ENCODE measurements at regions not wholly inside any gene's neighbourhood (a gene's known extent, or its start where the extent isn't known, plus 50 kb on each side); places are given as distances from the start of the nearest gene placed in this dataset.

DNA sequence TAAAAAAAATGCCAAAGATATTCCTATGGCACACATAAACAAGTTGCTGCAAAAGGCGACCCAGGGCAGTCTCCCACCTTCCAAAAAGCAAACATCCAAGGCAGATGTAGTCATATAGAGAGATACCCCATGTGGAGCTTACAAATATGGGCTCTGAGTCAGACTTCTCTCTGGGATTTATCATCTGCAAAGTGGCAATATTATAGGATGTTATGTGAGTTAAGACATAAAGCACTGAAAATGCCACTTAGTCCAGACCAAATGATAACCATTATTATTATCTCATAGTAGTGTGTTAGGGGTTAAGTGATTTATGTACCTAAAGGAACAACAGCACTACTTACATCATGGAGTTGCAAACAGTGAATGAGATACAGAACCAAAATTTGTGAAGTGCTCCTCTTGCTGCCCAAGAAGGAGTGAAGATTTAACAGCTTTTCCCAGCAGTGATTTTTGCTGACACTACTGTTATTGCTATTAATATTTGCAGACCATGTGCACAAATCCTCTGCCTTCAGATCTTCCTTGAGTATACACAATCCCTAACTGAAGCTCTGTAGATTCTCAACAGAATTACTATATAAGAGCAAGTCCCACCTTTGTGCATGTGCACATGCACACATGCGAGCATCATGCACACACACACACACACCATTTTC is 560.0 kb upstream of the SALL1 start:
- DNase-seq, result no peak

DNA sequence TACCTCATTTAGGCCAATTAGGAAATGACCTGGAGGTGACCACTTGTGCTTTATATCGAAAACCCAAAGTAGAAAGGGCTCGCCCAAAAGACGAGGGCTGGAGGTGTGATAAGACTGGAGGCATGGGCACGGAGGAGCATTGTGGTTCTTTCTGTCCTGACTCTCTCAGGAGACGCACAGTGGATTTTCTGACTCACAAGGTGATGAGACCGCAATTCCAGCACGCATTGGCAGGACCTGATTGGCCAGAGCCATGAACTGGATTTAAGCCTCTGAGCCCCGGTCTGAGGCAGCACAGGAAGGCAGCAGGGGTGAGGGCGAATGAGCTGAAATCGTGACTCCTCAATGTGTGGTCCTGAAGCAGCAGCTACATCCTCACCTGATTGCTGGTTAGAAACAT is 559.1 kb upstream of the SALL1 start:
- DNase-seq, result no peak

DNA sequence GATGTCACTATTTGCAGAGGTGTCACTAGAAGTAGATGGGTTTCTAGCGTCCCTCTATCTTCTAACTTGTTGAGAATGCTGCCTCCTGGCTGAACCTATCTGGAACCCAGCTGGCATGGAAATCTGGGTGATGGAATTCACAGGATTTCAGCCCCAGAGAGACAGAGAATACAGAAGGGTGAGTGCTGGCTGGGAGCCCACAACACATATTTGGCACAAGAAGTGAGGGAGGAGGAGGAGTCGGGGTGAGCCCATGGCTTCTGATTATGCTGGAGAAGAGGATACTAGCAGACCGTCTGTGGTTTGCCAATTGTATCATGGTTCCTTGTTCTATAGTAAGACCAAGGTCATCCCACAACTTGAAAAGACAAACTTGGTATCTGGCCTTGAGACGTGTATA is 557.8 kb upstream of the SALL1 start:
- no peak for DNase-seq

DNA sequence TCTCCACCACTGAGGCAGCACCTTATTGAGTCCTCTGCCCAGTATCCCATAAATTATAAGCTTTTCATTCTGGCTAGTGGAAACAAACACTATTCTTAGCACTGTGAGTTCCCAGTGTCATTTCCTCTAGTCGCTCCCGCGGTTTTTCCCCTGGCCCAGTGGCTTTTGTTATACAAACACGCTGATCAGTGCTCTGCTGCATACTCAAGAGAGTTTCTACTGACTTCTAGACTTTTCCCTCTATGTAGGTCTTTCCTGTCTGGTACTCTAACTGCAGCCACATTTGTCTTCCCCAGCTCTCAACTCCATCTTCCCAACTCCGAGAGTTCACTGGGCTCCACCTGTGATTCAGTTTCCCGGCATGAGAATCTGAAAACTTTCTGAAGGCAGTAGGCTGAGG is 556.6 kb upstream of the SALL1 start:
- no peak for DNase-seq

DNA sequence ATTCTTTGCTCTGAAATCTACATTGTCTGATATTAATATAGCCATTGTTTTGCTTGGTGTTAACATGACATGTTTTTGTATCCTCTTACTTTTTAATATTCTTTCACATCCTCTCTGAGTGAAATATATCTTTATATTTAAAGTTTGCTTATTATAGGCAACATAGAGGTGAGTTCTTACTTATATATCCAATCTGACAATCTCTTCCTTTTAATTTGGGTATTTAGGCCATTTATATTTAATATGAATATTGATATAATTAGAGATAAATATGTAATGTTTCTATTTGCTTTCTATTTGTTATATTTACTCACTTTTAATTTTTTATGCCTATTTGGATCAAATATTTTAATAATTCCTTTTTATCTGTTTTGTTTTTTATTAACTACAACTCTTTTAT is 554.1 kb upstream of the SALL1 start:
- no peak for DNase-seq

DNA sequence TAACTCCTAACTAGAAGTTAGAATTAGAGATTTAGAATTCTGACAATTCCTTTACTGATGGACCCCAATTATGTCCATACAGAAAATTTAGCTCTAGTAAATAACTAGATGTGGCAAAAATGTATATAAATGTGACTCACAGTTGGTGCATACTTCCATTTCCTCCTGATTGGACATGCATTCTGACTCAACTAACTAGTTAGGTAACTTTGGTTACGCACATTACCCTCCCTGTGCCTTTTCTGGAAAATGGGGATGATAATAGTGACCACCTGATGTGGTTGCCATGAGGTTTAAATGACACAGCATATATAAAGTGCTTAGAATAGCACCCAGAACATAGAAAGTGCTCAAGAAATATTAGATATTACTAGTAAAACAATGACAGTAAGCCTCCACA is 550.0 kb upstream of the SALL1 start:
- DNase-seq, result no peak

DNA sequence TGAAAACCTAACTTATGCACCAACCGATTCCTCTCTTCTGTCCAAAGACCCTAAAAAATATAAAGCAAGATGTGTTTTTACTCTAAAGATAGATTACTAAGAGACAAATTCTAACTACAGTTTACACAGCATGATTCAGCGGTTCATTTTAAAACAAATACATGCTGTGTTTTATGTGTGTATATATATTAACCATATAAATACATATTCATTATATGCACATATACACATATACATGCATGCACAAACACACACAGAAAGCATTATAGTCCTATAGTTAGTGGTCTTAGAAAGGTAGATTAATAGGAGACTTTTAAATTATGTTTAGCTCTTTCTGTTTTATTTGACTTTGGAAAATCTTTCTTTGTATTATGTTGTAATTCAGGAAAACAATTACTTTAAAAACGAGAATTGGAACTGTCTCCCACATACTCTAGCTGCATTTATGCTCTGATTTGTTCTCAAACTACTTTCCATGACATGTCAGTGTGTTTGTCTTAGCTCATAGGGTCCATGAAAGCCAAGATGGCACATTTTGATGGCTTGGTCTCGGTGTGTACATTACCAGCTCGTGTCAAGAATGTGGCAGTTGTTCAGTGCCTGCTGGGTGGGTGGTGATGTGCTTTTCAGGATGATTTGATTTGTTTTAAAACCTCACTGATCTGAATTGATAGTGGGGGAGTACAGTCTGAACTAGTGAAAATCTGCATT is 548.8 kb upstream of the SALL1 start:
- no peak for DNase-seq

DNA sequence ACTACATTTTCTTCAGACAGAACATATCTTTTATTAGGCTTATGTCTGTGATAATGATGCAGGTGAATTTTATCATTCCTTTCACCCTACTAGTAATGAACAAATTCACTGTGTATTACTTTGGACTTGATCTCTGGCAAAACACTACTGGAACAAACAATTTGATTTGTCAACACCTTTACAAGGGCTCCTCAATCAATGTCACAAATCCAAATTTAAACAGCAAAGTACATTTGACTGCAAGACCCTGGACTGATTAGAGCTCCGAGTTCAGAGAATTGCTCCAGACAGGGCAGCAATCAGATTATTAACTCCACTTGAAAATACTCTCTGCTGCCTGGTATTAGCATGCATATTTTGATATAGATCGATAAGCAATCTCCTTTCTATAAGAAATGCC is 547.6 kb upstream of the SALL1 start:
- no peak for DNase-seq

DNA sequence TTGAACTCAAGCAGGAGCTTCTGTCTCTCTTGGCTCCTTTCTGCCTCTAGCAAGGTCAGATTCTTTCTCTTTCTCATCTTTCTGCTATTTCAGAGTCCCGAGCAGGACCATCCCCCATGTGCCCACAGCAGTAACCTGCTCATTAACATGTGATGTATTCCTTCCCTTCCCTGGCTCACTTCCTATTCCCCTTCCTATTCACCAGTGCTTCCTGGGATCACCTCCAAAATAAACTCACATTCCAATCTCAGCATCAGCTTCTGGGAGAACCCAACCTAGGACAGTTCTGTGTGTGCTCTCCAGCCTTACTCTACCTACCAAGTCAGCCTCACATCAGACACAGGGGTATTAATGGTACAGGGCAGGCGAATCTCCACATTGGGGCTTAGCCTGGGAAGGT is 546.4 kb upstream of the SALL1 start:
- DNase-seq, result no peak

DNA sequence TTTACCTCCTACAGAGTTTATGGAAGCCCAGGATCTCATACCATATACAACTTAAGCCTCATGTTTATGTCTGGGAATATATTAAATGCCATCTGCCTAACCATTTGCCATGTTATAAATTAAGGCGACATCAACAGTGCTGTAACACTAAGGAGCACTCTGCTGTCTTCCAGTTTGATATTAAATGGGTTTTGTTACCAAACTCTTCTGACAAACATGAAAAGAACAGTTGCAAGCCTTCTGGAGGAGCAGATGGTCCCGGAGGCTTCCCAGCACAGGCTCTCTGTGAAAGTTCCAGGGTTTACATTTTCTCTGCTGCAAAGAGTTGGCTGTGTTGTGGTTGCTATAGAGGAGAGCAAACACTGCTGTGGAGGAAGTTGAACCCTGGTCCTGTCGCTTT is 545.3 kb upstream of the SALL1 start:
- no peak for DNase-seq

DNA sequence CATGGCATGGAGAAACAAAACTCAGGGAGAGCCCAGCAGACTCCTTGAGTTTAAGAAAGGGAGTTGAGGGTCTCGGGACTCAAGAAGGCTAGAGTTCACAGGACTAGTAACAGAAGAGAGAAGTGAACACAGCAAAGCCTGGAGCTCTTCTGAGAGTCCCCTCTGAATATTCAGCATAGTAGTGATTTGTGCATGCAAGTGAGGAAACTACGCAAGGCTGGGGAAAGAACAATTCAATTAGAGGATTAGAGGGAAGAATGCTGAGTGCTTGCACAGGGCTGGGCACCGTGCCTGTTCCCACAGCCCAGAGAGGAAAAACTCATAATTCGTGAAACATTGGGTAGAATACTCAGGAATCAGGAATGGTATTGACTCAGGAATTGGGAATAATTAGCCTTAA is 540.0 kb upstream of the SALL1 start:
- DNase-seq, result no peak

DNA sequence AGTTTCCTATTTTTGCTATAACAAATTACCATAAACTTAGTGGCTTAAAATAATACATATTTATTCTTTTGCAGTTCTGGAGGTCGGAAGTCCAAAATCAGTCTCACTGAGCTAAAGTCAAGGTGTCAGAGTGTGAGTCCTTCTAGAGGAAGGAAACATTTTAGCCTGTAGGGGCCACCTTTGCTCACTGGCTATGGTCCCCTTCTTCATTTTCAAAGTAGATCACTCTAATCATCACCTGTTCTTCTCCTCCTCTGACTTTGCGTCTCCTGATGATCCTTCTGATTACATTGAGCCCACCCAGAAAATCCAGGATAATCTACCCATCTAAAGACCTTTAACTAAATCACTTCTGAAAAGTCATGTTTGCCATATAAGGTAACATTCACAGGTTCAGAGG is 534.4 kb upstream of the SALL1 start:
- DNase-seq, result no peak

DNA sequence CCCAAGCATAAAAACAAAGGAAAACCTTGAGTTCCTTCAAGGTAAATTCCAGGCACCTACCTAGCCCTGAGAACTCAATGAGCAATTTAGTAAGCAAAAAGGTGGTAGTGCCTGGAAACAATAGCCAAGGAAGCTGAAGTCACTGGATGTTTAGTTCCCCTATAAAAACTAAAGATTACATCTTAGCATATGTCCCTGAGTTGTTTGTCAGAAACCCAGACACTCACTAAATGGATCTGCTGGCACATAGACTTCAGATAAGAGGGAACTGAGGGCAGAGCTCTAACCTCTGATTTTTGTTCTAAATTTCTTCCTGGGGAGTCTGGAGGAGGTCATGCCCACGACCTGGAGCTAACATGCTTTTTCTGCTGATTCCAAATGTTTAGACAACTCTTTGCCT is 532.8 kb upstream of the SALL1 start:
- DNase-seq, result no peak

DNA sequence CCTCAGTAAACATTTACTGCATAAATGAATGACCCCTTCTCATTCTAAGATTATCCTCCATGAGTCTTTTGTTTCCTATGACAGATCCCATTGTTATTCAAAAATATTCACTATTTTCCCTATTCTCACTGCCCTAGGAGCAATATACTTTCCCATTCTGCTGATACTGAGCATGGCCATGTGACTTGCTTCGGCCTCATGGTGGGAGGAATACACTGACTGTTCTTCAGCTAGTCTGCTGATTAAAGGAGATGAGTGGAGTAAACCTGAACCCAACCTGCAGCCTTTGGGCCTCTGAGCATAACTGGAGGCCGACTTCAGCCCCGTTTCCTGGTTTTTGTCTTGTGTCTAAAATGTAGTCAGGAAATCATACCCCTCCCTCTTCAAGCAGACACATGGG is 531.8 kb upstream of the SALL1 start:
- DNase-seq, result no peak

DNA sequence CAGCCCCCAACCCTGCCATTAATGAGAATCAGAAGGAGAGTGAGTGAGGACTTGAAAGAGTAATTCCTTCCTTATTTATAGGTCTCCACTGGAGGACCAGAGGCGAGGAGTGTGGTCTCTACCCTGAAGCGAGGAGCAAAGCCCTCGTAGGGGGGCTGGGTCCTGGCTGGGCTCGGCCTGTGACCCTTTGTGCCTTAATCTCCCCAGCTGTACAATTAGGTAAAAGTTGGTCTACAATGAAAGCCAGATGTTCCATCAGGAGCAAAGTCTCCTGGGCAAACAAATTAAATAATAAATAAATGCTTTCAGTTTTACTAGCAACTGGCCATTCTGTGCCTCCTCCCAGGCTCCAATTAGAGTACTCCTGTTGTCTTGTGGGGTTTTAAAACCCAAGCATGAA is 523.5 kb upstream of the SALL1 start:
- DNase-seq, result no peak

DNA sequence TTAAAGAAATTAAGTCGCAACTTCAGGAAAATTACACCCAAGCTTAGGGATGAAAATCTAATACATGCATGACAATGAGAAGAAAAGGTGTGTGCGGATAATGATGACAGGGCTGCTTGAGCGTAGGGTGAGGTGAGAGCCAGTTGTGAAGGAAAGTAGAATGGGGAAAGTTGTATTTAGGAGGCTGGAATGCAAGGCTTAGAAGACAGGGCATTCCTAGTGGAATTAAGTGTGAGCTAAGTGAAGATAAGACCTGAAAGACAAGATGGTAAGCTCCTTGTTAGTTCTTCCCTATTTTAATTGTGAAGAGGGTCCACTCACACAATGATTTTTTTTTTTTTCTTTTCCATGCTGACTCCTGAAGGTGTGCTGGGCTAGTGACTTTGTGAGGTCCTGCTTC is 519.5 kb upstream of the SALL1 start:
- DNase-seq, result no peak

DNA sequence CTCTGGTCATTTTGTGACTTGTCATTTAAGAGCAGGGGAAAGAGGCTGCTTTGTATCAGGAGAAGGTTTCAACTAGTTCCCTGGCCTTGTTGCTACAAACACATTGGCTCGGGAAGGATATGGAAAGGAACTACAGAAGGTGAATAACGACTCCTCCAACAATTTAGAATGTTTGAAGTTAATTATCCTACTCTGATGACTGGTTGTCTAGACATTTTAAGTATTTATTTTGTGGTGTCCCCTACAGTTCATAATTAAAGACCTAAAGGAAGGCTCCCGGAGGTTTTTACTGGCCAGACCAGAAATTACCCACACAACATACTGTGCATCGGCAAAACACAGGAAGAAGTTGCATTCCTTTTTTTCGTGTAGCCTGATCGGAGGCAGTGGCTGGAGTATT is 515.8 kb upstream of the SALL1 start:
- DNase-seq, result no peak

DNA sequence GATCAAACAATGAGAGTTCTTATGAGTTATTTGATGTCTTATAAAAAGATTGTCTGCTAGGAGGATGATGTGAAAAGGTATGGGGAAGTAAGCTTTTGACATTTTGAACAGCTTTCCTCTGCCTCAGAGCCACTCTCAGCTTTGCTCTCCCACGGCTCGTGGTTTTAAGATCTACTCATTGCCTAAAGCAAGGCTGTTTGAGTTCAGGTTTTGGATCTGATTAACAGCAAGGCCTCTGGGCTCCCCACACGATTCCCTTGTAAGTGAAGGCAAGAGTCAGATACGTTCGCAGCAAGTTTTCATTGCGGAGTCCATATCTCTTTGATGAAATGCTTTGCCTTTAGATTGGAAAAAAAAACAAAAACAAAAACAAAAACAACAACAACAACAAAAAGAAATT is 515.0 kb upstream of the SALL1 start:
- no peak for DNase-seq

DNA sequence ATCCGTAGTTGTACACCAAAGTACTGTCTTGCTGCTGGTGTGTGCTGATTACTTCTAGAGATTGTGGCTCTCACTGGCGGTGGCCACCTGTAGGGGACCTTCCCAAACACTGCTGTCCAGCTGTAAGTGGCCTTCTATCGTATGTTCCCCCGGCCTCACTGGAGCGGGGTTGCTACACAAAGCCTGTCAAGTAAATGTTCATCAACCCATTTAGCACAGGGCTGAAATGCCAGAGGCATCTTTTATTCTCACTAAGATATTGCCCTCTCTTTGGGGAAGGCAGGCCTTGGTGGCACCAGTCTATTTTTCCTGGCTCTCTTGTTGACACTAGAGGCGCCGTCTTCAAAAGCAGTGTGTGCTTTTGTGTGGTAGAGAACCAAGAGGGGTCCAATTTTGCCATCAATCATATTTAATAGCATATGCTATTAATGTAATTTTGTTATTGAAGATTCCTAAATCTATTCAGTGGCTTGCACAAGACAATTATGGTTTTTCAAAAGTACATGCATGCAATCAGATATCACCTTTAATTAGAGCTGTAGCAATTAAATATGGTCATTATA is 514.4 kb upstream of the SALL1 start:
- no peak for DNase-seq

DNA sequence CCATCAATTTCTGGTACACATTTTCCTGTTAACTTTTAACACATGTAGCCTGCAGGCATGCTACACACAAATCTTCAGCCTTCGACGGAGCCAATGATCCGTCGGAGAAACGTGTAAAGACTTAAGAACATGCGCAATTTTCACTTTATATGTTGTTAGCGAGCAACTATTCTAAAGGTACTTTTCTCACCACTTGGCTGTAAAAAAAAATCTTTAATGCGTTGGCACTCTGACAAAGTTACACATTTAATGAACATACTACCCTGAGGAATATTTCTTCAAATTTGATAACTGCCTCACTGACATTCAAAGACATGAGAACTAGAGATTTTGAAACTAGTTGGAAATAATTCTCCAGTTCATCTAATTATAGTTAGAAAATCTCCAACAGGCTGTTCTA is 507.5 kb upstream of the SALL1 start:
- DNase-seq, result no peak

DNA sequence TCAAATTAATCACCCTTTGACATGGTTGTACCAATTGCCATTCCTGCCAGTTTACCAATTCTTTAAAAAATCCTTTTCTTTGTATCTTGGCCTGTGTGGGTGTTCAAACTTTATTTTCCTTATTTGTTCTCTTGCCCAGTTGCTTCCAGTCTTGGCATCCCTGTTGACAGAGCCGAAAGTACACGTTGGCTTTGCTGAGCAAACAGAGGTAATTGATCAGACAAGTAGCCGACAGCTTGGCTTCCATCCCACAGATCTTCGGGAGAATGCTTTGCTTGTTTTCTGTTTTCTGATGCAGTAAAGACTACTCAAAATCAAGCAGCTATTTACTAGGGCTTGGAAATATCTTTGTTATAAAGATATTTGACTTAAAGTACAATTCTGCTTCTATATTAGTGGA is 506.8 kb upstream of the SALL1 start:
- DNase-seq, result no peak

DNA sequence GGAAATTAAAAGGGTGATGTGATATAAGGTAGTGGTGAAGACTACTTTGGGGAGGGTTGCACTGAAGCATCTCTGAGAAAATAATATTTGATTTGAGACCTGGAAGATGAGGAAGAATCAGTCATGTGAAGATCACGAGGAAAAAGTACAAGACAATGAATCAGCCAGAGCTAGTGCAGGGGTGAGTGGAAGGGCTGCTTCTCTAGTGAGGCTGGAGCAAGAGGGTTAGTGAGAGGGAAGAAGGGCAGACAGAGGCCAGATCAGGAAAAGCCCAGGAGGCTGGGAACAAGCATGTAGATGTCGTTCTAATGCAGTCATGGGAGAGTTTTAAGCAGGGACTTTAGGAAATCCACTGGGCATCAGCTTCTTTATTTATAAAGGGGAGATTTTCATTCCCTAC is 504.2 kb upstream of the SALL1 start:
- DNase-seq, result no peak

DNA sequence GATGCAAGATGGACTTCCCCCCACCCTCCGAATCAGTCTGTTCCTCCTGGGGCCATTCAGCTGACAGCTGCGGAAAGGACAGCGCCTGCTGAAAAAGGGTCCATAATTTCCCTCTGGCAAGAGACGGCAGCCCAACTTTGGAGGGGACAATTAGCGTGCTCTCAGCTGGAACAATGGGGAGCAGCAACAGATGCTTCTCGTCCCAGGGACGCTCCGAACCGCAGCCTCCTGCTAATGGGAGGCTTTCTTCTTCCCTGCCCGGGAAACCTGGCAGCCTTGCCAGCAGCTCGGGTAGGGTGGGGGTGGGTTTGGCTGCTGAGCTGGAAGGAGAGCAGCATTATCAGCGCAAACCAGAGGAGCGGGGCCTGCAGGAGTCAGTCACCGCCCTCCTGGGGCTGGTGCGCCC is 500.0 kb upstream of the SALL1 start:
- DNase-seq, result no peak

DNA sequence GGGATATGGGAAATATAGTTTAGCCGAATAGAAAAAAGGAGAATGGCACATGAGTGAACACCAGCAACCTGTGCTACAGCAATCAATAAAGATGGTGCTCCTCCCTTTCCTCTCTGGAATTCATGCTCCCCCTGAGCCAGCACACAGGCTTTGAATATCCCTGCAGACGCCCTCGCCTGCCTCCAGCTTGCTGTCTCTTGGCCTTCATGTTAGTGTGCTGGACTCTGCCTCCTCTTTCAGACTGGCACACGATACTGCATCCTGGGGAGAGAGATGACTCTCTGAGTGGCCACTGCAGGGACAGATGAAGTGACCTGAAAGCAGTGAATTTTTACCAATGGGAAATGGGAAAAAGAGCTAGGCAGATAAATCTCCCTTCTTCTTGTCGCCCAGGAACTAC is 498.6 kb upstream of the SALL1 start:
- DNase-seq, result no peak

DNA sequence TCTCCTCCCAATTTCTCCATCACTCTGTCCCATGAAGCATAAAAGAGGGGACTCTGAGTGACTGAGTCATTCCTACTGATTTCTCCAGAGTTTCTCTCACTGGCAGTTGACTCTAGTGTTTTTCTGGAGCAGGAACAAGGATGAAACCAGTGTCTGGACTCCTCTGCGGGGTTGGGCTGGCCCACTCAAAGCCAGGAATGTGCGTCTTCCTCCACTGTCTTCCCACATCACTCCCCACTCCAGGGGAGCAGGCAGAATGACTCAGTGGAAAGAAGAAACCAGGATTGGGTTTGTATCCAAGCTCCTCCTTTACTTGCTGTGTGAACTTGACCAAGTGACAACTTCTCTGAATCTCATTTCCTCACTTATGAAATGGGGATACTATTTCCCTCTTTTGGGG is 497.5 kb upstream of the SALL1 start:
- no peak for DNase-seq

All from stimulated activated CD4-positive, alpha-beta T cell treated with anti-CD3 and anti-CD28 coated beads, Interleukin-4, amount 100 ng/mL, for 4 hours (primary cell).